Fibroblast of lung (primary cell): ENCODE measurements at regions not wholly inside any gene's neighbourhood (a gene's known extent, or its start where the extent isn't known, plus 50 kb on each side); places are given as distances from the start of the nearest gene placed in this dataset.

Source experiments
- EZH2 ChIP-seq: IDR thresholded peaks from 2 replicates; pipeline ENCODE4 v1.5.1; 2012; ENCODE audit warnings: low read length, control low read depth, mild to moderate bottlenecking; ENCODE audit errors: missing control alignments
- TF ChIP-seq, protein P1 (sequence below), 2 donors: IDR thresholded peaks in 1 of 2; conservative IDR thresholded peaks in 1 of 2; 1 replicate in 1 of 2; 2 replicates in 1 of 2; pipeline ENCODE4 v1.5.1; 2011 to 2012; ENCODE audit warnings: low read length in 2 of 2, control low read depth in 1 of 2, inconsistent platforms in 1 of 2, low read depth in 1 of 2, mild to moderate bottlenecking in 1 of 2

DNA sequence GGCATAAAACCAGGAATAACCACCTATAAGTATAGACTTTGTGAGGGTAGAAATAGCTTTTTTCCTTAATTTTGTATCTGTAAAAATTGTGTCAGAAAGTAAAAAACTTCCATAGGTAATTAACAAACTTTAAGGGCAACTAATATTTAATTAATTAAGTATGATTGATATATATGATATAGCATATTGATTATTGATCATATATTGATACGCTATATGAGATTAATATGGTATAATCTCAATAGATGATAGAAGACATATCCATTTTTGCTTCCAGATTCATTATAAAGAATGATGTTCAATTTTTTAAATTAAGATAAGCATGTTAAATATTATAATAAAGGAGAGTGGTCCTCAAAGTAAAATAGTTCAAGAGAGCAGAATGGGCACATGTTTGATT is 99.3 kb upstream of the VAV3 start:
- TF ChIP-seq, protein P1, sequence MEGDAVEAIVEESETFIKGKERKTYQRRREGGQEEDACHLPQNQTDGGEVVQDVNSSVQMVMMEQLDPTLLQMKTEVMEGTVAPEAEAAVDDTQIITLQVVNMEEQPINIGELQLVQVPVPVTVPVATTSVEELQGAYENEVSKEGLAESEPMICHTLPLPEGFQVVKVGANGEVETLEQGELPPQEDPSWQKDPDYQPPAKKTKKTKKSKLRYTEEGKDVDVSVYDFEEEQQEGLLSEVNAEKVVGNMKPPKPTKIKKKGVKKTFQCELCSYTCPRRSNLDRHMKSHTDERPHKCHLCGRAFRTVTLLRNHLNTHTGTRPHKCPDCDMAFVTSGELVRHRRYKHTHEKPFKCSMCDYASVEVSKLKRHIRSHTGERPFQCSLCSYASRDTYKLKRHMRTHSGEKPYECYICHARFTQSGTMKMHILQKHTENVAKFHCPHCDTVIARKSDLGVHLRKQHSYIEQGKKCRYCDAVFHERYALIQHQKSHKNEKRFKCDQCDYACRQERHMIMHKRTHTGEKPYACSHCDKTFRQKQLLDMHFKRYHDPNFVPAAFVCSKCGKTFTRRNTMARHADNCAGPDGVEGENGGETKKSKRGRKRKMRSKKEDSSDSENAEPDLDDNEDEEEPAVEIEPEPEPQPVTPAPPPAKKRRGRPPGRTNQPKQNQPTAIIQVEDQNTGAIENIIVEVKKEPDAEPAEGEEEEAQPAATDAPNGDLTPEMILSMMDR (conservative IDR thresholded peaks at IDR 0.05 in 1 of 2, IDR thresholded peaks at IDR 0.05 in 1 of 2; ENCODE audit: low read depth in 1 of 2, low read length in 2 of 2) = no peak
- TF ChIP-seq EZH2 = no peak
